D721Med (cell line): ENCODE measurements at regions not wholly inside any gene's neighbourhood (a gene's known extent, or its start where the extent isn't known, plus 50 kb on each side); places are given as distances from the start of the nearest gene placed in this dataset.

Source experiments
- DNase-seq: peaks from one replicate; pipeline ENCODE4 v3.0.0; 2011; ENCODE audit warnings: low spot score; ENCODE audit not compliant: insufficient read length
- FAIRE-seq: peaks from 2 replicates; lab custom pipeline; 2011; peaks lifted over from hg19 to GRCh38; lab: Jason Lieb, UNC
- CTCF ChIP-seq: IDR thresholded peaks from 2 replicates; pipeline ENCODE4 v1.5.1; 2012; ENCODE audit warnings: mild to moderate bottlenecking, control low read depth; ENCODE audit not compliant: insufficient read depth; ENCODE audit errors: missing control alignments

- TF ChIP-seq CTCF, result no peak
- DNase-seq (no peak), FAIRE-seq (no peak)
Measured at GRCh38 chr7:11300241-11300640, 326.6 kb downstream of the PHF14 start.

DNA sequence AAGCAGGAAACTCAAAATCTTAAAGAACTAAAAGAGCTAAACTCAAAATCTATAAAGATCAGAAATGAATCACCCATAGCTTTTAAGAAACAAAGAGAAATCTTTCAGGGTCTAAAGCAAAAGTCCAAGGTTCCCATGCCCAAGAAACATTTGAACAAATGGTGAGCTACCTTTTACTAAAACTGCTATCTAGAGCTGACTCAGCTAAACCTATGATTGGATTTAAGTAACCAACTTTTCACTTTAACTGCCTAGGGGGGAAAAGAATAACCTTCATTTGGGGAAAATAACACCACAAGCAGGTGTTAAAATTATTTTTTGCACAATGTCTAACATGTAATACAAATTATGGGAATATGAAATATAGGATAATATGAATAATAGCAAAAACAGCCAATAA, 328.4 kb downstream of the PHF14 start:
- FAIRE-seq, result no peak
- no peak for DNase-seq
- TF ChIP-seq CTCF, result no peak

DNA sequence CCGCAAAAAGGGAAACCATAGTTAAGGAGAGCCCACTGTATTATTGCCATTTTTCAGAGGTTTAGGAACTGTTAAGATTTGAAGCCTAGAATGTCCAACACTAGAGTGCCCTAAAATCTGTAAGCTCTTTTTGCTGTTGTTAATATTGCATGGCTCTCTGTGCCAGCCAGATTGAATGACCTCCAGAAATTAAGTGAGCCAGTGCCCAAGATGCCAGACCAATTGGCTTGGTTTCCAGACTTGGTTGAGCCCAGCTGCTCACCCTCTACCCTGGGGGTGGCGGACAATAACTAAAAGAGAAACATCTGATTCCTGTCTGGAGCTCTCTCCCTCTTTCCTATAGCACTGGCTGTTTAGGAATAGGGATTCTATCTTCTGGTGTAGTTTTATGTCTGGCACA, 340.1 kb downstream of the PHF14 start:
- DNase-seq, result no peak
- no peak for FAIRE-seq
- no peak for TF ChIP-seq CTCF

GRCh38 chr7:11315666-11316258, 342.1 kb downstream of the PHF14 start:
- FAIRE-seq (no peak), DNase-seq (no peak)
- no peak for TF ChIP-seq CTCF

DNA sequence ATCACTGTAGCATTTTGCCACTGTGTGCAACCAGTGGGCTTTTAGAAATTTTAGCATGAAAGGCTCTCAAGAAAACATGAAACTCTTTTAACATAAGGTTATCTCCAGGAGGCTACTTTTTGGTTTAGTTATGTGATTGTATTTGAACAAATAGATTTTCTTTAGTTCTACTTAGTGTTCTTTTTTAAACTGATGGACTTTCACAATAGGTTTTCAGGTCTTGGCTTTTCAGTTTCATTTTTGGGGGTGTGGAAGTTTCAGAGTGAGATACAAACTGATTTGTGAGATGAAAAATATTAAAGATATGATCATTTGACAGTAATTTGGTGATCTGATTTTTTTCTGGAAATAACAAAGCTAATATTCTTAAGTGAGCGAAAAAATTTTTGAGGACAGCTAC, 344.1 kb downstream of the PHF14 start:
- FAIRE-seq (no peak), DNase-seq (no peak)
- no peak for TF ChIP-seq CTCF

GRCh38 chr7:11319491-11320274, 346.0 kb downstream of the PHF14 start:
- DNase-seq (no peak), FAIRE-seq (no peak)
- no peak for TF ChIP-seq CTCF
